ENCODE measurements at regions not wholly inside any gene's neighbourhood (a gene's known extent, or its start where the extent isn't known, plus 50 kb on each side); places are given as distances from the start of the nearest gene placed in this dataset.

DNA sequence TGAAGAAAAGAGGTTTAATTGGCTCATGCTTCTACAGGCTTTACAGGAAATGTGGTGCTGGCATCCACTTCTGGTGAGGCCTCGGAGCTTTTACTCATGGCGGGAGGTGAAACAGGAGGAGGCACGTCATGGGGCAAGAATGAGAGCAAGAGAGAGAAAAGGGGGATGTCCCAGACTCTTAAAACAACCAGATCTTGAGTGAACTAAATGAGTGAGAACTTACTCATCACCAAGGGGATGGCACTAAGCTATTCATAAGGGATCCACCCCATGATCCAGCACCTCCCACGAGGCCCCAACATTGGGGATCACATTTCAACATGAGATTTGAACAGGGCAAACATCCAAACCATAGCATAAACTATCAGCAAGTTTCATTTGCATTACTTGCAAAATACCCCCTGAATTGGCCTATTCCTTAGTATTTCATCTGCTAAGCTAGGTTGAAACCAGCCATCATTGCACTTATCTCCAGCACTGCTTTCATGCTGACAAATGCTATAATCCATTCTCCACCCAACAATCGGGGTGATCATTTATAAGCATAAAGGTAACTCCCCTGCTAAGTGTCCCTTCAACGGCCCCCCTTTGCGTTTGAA, 179.0 kb downstream of the NOC3L start:
- no peak for DNase-seq (ENCODE audit: low read depth in 1 of 2, low spot score in 1 of 2)

DNA sequence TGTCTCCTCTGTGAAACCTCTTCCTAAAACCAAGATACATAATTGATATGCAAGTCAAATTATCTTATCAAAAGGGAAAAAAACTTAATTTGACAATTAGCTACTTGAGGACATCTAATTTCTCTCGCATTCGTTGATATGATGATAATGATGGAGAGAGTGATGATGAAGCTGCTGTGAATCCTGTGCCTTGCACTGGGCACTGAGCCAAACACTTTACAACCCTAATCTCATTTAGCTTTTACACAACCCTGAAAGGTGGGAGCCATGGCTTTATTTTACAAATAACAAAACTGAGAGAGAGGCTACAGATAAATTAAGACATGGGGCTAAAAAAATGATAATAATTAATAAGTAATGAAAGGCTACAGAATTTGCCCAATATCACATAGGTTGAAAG, 176.0 kb downstream of the NOC3L start:
- no peak for DNase-seq (ENCODE audit: low read depth in 1 of 2, low spot score in 1 of 2)

GRCh38 chr10:94192333-94192732, 170.4 kb downstream of the NOC3L start:
- DNase-seq (ENCODE audit: low read depth in 1 of 2, low spot score in 1 of 2), result no peak

GRCh38 chr10:94192974-94193373, 169.8 kb downstream of the NOC3L start:
- no peak for DNase-seq (ENCODE audit: low read depth in 1 of 2, low spot score in 1 of 2)

DNA sequence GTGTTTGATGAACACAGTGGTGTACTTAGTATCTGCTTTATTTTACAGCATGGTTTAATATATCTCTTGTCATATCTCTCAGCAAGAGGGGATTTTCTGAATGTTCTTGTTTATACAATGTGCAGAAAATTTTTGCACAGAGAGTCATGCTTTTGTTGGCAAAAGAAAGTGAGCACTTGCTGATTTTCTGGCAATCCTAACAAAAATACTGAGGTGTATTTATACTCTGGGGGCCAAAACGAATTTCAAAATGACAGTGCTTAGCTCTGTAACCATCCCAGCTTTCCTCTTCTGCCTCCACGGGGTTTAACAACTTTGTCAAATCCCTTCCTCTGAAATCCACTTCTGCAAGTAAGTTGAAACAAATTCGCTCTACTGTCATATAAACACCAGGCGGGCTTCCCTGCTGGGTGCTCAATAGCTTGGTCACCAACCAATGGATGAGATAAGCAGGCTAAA, 169.2 kb downstream of the NOC3L start:
- DNase-seq (ENCODE audit: low read depth in 1 of 2, low spot score in 1 of 2), result no peak

GRCh38 chr10:94194256-94194655, 168.5 kb downstream of the NOC3L start:
- DNase-seq (ENCODE audit: low read depth in 1 of 2, low spot score in 1 of 2), result no peak

- DNase-seq (ENCODE audit: low read depth in 1 of 2, low spot score in 1 of 2), result no peak
Observed at GRCh38 chr10:94197241-94197640, 165.5 kb downstream of the NOC3L start.

- DNase-seq (ENCODE audit: low read depth in 1 of 2, low spot score in 1 of 2), result no peak
Observed at GRCh38 chr10:94198324-94198723, 164.4 kb downstream of the NOC3L start.

- DNase-seq (ENCODE audit: low read depth in 1 of 2, low spot score in 1 of 2), result no peak
Observed at GRCh38 chr10:94199565-94199964, 163.2 kb downstream of the NOC3L start.

DNA sequence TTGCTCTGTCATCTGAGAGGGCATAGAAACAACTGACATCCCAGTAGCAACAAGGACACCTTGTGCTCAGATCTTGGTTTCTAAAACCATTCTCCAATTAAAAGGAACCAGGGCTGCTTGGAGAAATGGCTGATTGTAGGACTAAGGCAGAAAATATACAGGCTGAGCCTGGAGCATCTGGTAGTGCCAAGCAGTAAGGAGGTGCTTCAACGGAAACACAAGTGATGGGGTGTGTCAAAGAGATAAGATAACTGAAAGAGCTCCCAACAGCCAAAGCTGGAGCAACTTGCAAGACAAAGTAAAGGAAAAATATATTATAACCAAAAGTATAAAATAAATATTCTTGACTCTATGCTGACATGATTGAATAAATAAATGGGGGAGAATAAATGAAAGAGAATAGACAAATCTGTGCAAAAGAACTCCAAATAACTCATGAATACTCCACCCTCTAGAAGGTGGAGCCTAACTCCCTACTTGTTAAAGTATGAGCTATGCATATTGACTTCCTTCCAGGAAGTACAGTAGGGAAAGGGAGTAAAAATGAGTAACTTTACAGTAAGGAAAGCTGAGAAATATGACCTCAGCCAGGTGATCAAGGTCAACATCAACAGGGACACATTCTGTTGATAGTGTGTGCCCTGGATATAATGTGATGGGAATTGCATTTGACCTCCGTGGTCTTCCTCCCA, 162.4 kb downstream of the NOC3L start:
- DNase-seq (ENCODE audit: low read depth in 1 of 2, low spot score in 1 of 2), result no peak

DNA sequence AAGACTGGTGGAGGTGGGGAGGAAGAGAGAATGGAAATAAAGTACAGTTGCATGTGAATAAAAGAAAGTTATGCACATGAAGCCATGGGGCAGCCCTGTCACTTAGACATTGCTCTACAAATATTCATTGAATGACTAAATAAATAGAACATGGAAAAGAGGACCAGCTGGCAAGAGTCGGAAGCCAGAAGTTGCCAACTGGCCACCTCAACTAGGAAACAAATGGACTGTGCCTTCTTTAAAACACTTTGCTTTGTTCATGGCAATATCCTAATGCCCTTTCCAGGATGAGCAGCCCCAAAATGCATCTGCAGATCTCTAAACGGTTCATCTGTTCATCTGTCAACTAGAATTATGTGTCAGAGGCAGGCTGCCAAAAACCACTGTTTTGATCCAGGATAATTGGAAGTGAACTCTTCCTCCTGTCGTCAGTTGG, 157.3 kb downstream of the NOC3L start:
- DNase-seq (ENCODE audit: low read depth in 1 of 2, low spot score in 1 of 2), result no peak

DNA sequence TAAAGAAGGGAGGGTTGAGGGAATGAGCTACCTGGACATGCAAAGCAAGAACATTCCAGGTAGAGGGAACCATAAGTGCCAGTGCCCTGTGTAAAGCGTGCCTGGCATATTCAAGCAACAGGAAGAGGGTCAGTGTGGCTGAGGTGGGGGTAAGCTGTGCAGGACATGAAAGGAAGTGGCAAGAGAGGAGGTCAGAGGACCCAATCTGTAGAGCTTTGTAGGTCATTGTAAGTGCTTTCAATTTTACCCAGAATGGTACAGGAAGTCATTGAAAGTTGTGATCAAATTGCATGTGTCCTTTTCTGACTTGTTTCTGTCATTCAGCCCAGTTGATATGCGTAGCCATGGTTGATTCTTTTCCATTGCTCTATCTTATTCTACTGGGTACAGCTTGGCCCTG, 156.6 kb downstream of the NOC3L start:
- DNase-seq (ENCODE audit: low read depth in 1 of 2, low spot score in 1 of 2), result no peak

GRCh38 chr10:94208315-94208714, 154.4 kb downstream of the NOC3L start:
- no peak for DNase-seq (ENCODE audit: low read depth in 1 of 2, low spot score in 1 of 2)

DNA sequence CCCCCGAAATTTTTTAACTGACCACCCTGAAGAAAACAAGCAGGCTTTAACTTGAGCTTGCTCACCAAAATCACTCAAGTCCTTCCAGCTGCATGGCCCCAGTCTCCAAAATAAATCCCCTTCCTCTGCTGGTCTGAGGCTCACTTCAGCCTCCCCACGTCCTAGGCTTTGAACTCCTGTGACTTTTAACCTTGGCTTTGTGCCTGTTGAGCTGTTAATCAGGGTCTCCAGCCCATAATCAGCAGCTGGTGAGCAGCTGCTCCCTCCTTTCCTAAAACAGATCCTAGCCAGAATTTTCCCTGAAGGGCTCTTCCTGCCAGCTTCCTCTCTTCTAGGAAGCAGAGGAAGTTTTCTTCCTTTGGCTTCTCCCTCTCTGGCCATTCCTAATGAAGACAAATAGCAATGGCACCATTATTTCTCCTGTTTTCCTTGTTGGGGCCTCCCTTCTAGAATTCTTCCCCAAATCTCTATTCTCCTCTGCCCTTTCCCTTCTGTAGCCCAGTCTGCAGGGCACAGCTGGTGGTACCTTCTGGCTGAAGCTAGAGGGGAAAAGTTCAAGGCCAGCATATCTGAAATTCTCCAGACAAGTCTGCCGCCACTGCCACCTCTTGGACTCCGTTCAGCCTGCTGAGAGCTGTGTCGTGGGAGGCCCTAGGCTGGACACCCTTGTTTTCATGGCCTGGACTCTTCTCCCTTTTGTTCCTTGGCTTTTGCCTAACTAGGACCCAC, 152.1 kb downstream of the NOC3L start:
- no peak for DNase-seq (ENCODE audit: low read depth in 1 of 2, low spot score in 1 of 2)

GRCh38 chr10:94211169-94211510, 151.6 kb downstream of the NOC3L start:
- no peak for DNase-seq (ENCODE audit: low read depth in 1 of 2, low spot score in 1 of 2)

GRCh38 chr10:94213001-94213530, 149.7 kb downstream of the NOC3L start:
- no peak for DNase-seq (ENCODE audit: low read depth in 1 of 2, low spot score in 1 of 2)

DNA sequence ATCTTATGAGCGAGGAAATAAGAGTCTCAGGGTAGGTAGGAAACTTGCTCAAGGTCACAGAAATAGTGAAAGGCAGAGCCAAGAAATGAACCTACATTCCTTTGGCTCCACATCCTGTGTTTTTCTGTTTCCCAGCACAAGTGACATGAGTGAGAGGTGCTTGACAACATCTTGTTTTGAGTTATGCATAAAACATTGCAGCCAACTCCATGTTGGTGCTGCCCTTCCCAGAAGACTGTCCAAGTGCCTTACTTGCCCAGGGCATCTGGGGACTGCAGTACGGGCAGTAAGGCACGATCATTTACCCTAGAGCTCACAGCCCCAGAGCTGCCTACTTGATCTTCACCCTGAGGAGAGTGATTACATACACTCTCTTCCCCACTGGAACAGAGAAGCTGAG, 148.8 kb downstream of the NOC3L start:
- DNase-seq (ENCODE audit: low read depth in 1 of 2, low spot score in 1 of 2), result no peak

GRCh38 chr10:94214481-94214893, 148.3 kb downstream of the NOC3L start:
- DNase-seq (ENCODE audit: low read depth in 1 of 2, low spot score in 1 of 2), result no peak

- DNase-seq (ENCODE audit: low read depth in 1 of 2, low spot score in 1 of 2), result no peak
Observed at GRCh38 chr10:94216201-94216600, 146.5 kb downstream of the NOC3L start.

- DNase-seq (ENCODE audit: low read depth in 1 of 2, low spot score in 1 of 2), result no peak
Observed at GRCh38 chr10:94217411-94217810, 145.3 kb downstream of the NOC3L start.

GRCh38 chr10:94218493-94219183, 144.1 kb downstream of the NOC3L start:
- no peak for DNase-seq (ENCODE audit: low read depth in 1 of 2, low spot score in 1 of 2)

- DNase-seq (ENCODE audit: low read depth in 1 of 2, low spot score in 1 of 2), result no peak
Observed at GRCh38 chr10:94219829-94220228, 142.9 kb downstream of the NOC3L start.

Measured in activated CD4-positive, alpha-beta T cell treated with anti-CD3 and anti-CD28 coated beads, Interleukin-2, amount 50 U/mL, for 24 hours (primary cell).